ENCODE measurements at regions not wholly inside any gene's neighbourhood (a gene's known extent, or its start where the extent isn't known, plus 50 kb on each side); places are given as distances from the start of the nearest gene placed in this dataset.

DNA sequence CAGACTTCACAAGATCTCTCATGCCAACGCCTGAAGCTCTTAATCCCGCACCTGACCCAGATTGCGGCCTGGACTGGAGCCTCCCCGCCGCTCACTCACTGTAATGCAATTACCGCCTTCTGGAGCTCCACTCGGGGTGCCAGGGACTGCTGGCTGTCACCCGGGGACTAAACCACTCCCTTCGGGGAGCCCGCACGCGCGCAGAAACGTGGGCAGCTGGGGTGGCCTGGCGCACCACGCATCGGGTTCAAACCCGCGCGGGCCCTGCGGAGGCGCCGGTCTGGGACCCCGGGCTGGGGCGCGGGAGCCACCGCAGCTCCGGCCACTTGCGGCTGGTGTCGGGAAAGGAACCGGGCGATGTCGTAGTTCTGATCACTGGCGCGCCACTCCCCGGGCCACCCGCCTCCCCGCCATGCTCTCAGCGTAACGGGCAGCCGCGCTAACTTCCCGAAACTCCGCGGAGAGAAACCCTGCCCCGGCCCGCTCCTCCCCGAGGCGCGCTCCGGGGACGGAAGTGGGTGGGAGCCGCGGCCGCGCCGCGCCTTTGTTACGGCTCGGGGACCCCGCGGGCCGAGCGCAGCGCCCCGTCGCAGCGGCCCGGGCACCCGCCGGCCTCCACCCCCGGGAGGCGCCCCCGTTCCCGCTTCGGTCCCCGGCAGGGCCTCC is 100.3 kb upstream of the SVIL start (continued):
- TF ChIP-seq, protein P1, sequence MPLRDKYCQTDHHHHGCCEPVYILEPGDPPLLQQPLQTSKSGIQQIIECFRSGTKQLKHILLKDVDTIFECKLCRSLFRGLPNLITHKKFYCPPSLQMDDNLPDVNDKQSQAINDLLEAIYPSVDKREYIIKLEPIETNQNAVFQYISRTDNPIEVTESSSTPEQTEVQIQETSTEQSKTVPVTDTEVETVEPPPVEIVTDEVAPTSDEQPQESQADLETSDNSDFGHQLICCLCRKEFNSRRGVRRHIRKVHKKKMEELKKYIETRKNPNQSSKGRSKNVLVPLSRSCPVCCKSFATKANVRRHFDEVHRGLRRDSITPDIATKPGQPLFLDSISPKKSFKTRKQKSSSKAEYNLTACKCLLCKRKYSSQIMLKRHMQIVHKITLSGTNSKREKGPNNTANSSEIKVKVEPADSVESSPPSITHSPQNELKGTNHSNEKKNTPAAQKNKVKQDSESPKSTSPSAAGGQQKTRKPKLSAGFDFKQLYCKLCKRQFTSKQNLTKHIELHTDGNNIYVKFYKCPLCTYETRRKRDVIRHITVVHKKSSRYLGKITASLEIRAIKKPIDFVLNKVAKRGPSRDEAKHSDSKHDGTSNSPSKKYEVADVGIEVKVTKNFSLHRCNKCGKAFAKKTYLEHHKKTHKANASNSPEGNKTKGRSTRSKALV (CRISPR knock-in tag; IDR thresholded peaks at IDR 0.05), result peak; percentile 84; the same call in 1 of the 2 replicates
- TF ChIP-seq HNRNPL (IDR thresholded peaks at IDR 0.05; ENCODE audit: low read depth, low read length) (0 out of 2 replicates have a peak, but pooled peaks have one; percentile 27), PHF8 (CRISPR knock-in tag; IDR thresholded peaks at IDR 0.05) (peak; percentile 55), HNRNPLL (IDR thresholded peaks at IDR 0.05; ENCODE audit: low read depth, low read length, poor library complexity, severe bottlenecking) (peak; percentile 60), GATAD2A (CRISPR knock-in tag; IDR thresholded peaks at IDR 0.05) (no peak), ZNF569 (CRISPR knock-in tag; IDR thresholded peaks at IDR 0.05; ENCODE audit: borderline replicate concordance) (no peak), NFIB (CRISPR knock-in tag; IDR thresholded peaks at IDR 0.05; ENCODE audit: borderline replicate concordance) (no peak), ZNF780A (CRISPR knock-in tag; IDR thresholded peaks at IDR 0.05) (0 out of 2 replicates have a peak, but pooled peaks have one; percentile 22), SRY (CRISPR knock-in tag; IDR thresholded peaks at IDR 0.05) (peak; percentile 30; the same call in 1 of the 2 replicates), ASH2L (IDR thresholded peaks at IDR 0.05; ENCODE audit: insufficient read length, low read depth, low read length) (peak; percentile 46), KDM1A (CRISPR knock-in tag; IDR thresholded peaks at IDR 0.05) (no peak), ZNF761 (CRISPR knock-in tag; conservative IDR thresholded peaks at IDR 0.05) (no peak), TAF1 (CRISPR knock-in tag; IDR thresholded peaks at IDR 0.05) (peak; percentile 27; the same call in 1 of the 2 replicates)
- TF ChIP-seq, protein P2, sequence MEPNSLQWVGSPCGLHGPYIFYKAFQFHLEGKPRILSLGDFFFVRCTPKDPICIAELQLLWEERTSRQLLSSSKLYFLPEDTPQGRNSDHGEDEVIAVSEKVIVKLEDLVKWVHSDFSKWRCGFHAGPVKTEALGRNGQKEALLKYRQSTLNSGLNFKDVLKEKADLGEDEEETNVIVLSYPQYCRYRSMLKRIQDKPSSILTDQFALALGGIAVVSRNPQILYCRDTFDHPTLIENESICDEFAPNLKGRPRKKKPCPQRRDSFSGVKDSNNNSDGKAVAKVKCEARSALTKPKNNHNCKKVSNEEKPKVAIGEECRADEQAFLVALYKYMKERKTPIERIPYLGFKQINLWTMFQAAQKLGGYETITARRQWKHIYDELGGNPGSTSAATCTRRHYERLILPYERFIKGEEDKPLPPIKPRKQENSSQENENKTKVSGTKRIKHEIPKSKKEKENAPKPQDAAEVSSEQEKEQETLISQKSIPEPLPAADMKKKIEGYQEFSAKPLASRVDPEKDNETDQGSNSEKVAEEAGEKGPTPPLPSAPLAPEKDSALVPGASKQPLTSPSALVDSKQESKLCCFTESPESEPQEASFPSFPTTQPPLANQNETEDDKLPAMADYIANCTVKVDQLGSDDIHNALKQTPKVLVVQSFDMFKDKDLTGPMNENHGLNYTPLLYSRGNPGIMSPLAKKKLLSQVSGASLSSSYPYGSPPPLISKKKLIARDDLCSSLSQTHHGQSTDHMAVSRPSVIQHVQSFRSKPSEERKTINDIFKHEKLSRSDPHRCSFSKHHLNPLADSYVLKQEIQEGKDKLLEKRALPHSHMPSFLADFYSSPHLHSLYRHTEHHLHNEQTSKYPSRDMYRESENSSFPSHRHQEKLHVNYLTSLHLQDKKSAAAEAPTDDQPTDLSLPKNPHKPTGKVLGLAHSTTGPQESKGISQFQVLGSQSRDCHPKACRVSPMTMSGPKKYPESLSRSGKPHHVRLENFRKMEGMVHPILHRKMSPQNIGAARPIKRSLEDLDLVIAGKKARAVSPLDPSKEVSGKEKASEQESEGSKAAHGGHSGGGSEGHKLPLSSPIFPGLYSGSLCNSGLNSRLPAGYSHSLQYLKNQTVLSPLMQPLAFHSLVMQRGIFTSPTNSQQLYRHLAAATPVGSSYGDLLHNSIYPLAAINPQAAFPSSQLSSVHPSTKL (CRISPR knock-in tag; IDR thresholded peaks at IDR 0.05), result peak; percentile 16; the same call in 1 of the 2 replicates
- TF ChIP-seq, protein P3, sequence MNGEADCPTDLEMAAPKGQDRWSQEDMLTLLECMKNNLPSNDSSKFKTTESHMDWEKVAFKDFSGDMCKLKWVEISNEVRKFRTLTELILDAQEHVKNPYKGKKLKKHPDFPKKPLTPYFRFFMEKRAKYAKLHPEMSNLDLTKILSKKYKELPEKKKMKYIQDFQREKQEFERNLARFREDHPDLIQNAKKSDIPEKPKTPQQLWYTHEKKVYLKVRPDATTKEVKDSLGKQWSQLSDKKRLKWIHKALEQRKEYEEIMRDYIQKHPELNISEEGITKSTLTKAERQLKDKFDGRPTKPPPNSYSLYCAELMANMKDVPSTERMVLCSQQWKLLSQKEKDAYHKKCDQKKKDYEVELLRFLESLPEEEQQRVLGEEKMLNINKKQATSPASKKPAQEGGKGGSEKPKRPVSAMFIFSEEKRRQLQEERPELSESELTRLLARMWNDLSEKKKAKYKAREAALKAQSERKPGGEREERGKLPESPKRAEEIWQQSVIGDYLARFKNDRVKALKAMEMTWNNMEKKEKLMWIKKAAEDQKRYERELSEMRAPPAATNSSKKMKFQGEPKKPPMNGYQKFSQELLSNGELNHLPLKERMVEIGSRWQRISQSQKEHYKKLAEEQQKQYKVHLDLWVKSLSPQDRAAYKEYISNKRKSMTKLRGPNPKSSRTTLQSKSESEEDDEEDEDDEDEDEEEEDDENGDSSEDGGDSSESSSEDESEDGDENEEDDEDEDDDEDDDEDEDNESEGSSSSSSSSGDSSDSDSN (CRISPR knock-in tag; IDR thresholded peaks at IDR 0.05), result peak; percentile 20
- TF ChIP-seq, protein P4, sequence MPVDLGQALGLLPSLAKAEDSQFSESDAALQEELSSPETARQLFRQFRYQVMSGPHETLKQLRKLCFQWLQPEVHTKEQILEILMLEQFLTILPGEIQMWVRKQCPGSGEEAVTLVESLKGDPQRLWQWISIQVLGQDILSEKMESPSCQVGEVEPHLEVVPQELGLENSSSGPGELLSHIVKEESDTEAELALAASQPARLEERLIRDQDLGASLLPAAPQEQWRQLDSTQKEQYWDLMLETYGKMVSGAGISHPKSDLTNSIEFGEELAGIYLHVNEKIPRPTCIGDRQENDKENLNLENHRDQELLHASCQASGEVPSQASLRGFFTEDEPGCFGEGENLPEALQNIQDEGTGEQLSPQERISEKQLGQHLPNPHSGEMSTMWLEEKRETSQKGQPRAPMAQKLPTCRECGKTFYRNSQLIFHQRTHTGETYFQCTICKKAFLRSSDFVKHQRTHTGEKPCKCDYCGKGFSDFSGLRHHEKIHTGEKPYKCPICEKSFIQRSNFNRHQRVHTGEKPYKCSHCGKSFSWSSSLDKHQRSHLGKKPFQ (CRISPR knock-in tag; IDR thresholded peaks at IDR 0.05; ENCODE audit: insufficient replicate concordance), result peak; percentile 1
- TF ChIP-seq, protein P5, sequence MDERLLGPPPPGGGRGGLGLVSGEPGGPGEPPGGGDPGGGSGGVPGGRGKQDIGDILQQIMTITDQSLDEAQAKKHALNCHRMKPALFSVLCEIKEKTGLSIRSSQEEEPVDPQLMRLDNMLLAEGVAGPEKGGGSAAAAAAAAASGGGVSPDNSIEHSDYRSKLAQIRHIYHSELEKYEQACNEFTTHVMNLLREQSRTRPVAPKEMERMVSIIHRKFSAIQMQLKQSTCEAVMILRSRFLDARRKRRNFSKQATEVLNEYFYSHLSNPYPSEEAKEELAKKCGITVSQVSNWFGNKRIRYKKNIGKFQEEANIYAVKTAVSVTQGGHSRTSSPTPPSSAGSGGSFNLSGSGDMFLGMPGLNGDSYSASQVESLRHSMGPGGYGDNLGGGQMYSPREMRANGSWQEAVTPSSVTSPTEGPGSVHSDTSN (CRISPR knock-in tag; IDR thresholded peaks at IDR 0.05), result no peak
